Vagina (tissue), 2 donors: ENCODE measurements at regions not wholly inside any gene's neighbourhood (a gene's known extent, or its start where the extent isn't known, plus 50 kb on each side); places are given as distances from the start of the nearest gene placed in this dataset.

Source experiments
- DNase-seq, 2 donors: peaks; one replicate each; pipeline ENCODE4 v3.0.0-alpha.2; 2017; ENCODE audit errors: extremely low spot score in 2 of 2
- H3K27ac ChIP-seq: fragments of 200-600 bp; sonication (generic); one replicate; pipeline ENCODE4 v1.5.1; 2019
- H3K27me3 ChIP-seq: fragments of 200-600 bp; sonication (generic); one replicate; pipeline ENCODE4 v1.5.1; 2019
- H3K36me3 ChIP-seq, 2 donors: fragments of 200-600 bp; sonication (generic); one replicate each; pipeline ENCODE4 v1.5.1; 2017 to 2019
- H3K4me1 ChIP-seq: fragments of 200-600 bp; sonication (generic); one replicate; pipeline ENCODE4 v1.5.1; 2019
- H3K4me3 ChIP-seq, 2 donors: fragments of 200-600 bp; sonication (generic); 1 replicate in 1 of 2; 2 replicates in 1 of 2; pipeline ENCODE4 v1.5.1; 2016 to 2019
- H3K9me3 ChIP-seq: fragments of 200-600 bp; sonication (generic); one replicate; pipeline ENCODE4 v1.5.1; 2019
- CTCF ChIP-seq, 3 experiments: fragments of 450-650 bp in 2 of 3; fragments of 200-600 bp in 1 of 3; sonication (generic) in 1 of 3; IDR thresholded peaks; one replicate each; pipeline ENCODE4 v1.5.1; 2017 to 2019; ENCODE audit warnings: antibody characterized with exemption in 3 of 3, mild to moderate bottlenecking in 2 of 3, moderate library complexity in 2 of 3
- POLR2A ChIP-seq, 2 donors: fragments of 450-650 bp; IDR thresholded peaks; one replicate each; pipeline ENCODE4 v1.6.1; 2017; ENCODE audit warnings: antibody characterized with exemption in 2 of 2, mild to moderate bottlenecking in 2 of 2, moderate library complexity in 2 of 2
- POLR2AphosphoS5 ChIP-seq, 2 donors: sonication (generic); formaldehyde crosslinking; IDR thresholded peaks; one replicate each; pipeline ENCODE4 v1.9.0; 2017; ENCODE audit warnings: antibody characterized with exemption in 2 of 2, mild to moderate bottlenecking in 2 of 2, low read depth in 1 of 2; ENCODE audit not compliant: insufficient read depth in 1 of 2
- intact Hi-C: fragments of 100-400 bp; cut with DNase I; formaldehyde crosslinking; loops from one replicate; pipeline ENCODE4 v1.15.1; 2023

DNA sequence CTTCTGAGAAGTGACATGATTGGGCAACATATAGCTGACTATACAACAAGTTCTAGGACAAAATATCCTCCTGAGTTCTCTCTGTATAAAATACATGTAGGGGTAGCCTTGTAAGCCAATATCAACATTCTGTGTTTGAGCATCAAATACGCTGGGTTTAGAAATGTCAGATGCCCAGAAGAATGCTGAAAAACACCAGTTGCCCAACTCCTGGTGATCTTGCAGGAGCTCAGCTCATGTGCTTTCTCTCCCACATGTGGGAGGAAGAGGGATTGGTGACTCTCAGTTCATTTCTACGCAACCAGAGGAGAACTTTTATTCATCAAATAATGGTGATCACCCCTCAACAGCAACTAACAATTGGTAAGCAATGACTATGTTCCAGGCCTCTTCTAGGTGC is 810.9 kb upstream of the ACO1 start:
- no peaks in the 10 kb centered on the region for H3K4me1 ChIP-seq
- no peaks in the 10 kb centered on the region for H3K27me3 ChIP-seq
- H3K27ac ChIP-seq: no peak overlapping the region
- intact Hi-C loops: no loop called here
- no peaks in the 10 kb centered on the region for H3K36me3 ChIP-seq
- TF ChIP-seq CTCF (IDR thresholded peaks at IDR 0.05) (no peak), POLR2AphosphoS5 (IDR thresholded peaks at IDR 0.05; ENCODE audit: insufficient read depth in 1 of 2, low read depth in 1 of 2) (no peak), POLR2A (IDR thresholded peaks at IDR 0.05) (no peak)
- H3K4me3 ChIP-seq: no peak overlapping the region
- no peak for DNase-seq
- H3K9me3 ChIP-seq: no peaks in the 10 kb centered on the region

DNA sequence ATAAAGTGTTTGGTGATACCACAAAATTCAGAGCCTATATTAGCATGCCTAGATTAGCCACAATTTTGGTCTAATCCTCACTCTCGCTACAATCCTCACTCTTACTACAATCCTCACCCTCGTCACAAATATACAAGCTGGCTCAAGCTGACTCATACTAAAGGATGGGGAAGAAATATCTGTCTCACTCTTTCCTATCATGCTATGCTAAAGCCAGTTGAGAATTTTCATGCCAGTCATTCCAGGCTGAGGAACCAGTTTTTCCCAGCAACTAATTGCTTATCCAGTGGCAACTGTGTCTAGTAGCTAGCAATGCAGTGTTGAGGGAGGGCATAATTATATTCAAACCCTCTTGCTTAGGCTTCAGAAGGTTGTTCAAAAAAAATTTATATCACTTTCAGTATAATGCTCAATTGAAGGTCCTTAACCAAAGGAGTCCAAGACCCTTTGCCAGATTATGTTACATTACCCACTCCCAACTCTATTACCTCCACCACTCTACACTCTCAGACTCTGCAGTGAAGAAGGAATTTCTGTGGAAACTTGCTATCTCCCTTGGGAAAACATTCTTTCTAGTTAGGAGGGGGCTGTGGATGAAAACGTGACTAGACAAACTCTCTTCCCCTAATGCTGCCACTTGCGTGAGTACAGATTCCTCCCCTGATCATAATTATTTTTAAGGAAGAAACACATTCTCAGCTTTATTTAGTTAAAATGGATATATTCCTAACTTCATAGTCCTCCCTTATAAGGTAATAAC is 810.3 kb upstream of the ACO1 start:
- TF ChIP-seq POLR2AphosphoS5 (IDR thresholded peaks at IDR 0.05; ENCODE audit: insufficient read depth in 1 of 2, low read depth in 1 of 2): no peak
- no peak for TF ChIP-seq POLR2A (IDR thresholded peaks at IDR 0.05)
- TF ChIP-seq CTCF (IDR thresholded peaks at IDR 0.05): no peak
- no peaks in the 10 kb centered on the region for H3K9me3 ChIP-seq
- H3K27me3 ChIP-seq: no peaks in the 10 kb centered on the region
- H3K4me1 ChIP-seq: no peaks in the 10 kb centered on the region
- intact Hi-C loops: no loop called here
- no peak for DNase-seq
- H3K27ac ChIP-seq: no peak overlapping the region
- no peaks in the 10 kb centered on the region for H3K36me3 ChIP-seq
- H3K4me3 ChIP-seq: no peak overlapping the region

DNA sequence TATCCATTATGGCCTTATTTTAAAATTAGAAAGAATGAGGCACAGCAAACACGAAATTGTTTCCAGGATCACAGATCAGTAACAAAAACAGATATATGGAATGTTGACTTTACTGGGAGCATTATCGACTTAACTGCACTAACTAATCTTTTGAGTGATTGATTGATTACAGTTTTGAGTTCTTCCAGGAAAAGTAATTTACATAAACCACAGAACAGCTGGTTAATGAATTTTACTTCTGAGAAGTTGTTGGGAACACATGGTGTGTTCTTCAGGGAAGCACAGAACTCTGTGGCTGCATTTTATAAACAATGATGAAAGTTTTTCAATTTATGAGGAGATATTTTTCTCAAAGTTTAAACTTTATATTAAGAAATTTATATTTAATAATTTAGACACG is 802.4 kb upstream of the ACO1 start:
- intact Hi-C loops: no loop called here
- Histone ChIP-seq H3K4me1 (no peaks in the 10 kb centered on the region), H3K27ac (no peak overlapping the region), H3K36me3 (no peaks in the 10 kb centered on the region), H3K4me3 (no peak overlapping the region), H3K9me3 (no peaks in the 10 kb centered on the region), H3K27me3 (no peaks in the 10 kb centered on the region)
- DNase-seq: no peak
- TF ChIP-seq POLR2A (IDR thresholded peaks at IDR 0.05) (no peak), CTCF (IDR thresholded peaks at IDR 0.05) (no peak)

GRCh38 chr9:31582561-31582960 is 801.9 kb upstream of the ACO1 start:
- Histone ChIP-seq H3K27me3 (no peaks in the 10 kb centered on the region), H3K4me3 (no peak overlapping the region), H3K36me3 (no peaks in the 10 kb centered on the region), H3K27ac (no peak overlapping the region), H3K9me3 (no peaks in the 10 kb centered on the region), H3K4me1 (no peaks in the 10 kb centered on the region)
- DNase-seq: no peak
- intact Hi-C loops: no loop called here
- TF ChIP-seq CTCF (IDR thresholded peaks at IDR 0.05): no peak
- TF ChIP-seq POLR2AphosphoS5 (IDR thresholded peaks at IDR 0.05; ENCODE audit: insufficient read depth in 1 of 2, low read depth in 1 of 2): no peak
- TF ChIP-seq POLR2A (IDR thresholded peaks at IDR 0.05): no peak

- intact Hi-C loops: no loop called here
- H3K9me3 ChIP-seq: no peaks in the 10 kb centered on the region
- no peak for DNase-seq
- no peak overlapping the region for H3K4me3 ChIP-seq
- H3K36me3 ChIP-seq: no peaks in the 10 kb centered on the region
- H3K27me3 ChIP-seq: no peaks in the 10 kb centered on the region
- no peak overlapping the region for H3K27ac ChIP-seq
- no peaks in the 10 kb centered on the region for H3K4me1 ChIP-seq
- TF ChIP-seq CTCF (IDR thresholded peaks at IDR 0.05): no peak
- no peak for TF ChIP-seq POLR2A (IDR thresholded peaks at IDR 0.05)
Observed at GRCh38 chr9:31585158-31585557, 799.3 kb upstream of the ACO1 start.
